Mucosa of descending colon (tissue), 3 donors: ENCODE measurements at regions not wholly inside any gene's neighbourhood (a gene's known extent, or its start where the extent isn't known, plus 50 kb on each side); places are given as distances from the start of the nearest gene placed in this dataset.

Experiments
- ATAC-seq: fragments of 200-7000 bp; cut with Tn5 transposase; one replicate; pipeline ENCODE4 v1.9.1; 2020; ENCODE audit warnings: mild to moderate bottlenecking, moderate library complexity
- DNase-seq, 3 donors: peaks; one replicate each; pipeline ENCODE4 v3.0.0-alpha.2; 2020
- H3K36me3 ChIP-seq: fragments of 200-600 bp; one replicate; pipeline ENCODE4 v1.8.0; 2021; ENCODE audit warnings: low read depth, mild to moderate bottlenecking
- H3K4me1 ChIP-seq: fragments of 200-600 bp; one replicate; pipeline ENCODE4 v1.8.0; 2021; ENCODE audit warnings: low read depth, mild to moderate bottlenecking
- H3K4me3 ChIP-seq: fragments of 200-600 bp; one replicate; pipeline ENCODE4 v1.8.0; 2021; ENCODE audit warnings: mild to moderate bottlenecking
- H3K9me3 ChIP-seq: fragments of 200-600 bp; one replicate; pipeline ENCODE4 v1.8.0; 2021; ENCODE audit warnings: mild to moderate bottlenecking
- CTCF ChIP-seq: fragments of 200-600 bp; IDR thresholded peaks from one replicate; pipeline ENCODE4 v1.8.0; 2022; ENCODE audit warnings: antibody characterized with exemption, mild to moderate bottlenecking
- intact Hi-C, 2 donors: fragments of 100-400 bp; cut with DNase I in 1 of 2; cut with micrococcal nuclease in 1 of 2; formaldehyde crosslinking; loops; one replicate each; pipeline versions ENCODE4 v1.11.0 to v1.11.1; 2022; cut with DNase I, micrococcal nuclease
- donor health status: DM: no; HTN: no; CAD: no; lungs with moderate emphysema.
- donor health status: DM: no; HTN: no; CAD: no.
- donor health status: DM: no; HTN: yes; CAD: no.

- no peaks in the 10 kb centered on the region for H3K4me1 ChIP-seq
- H3K36me3 ChIP-seq = no peaks in the 10 kb centered on the region
- peaks cover 34% of the 10 kb centered on the region for H3K9me3 ChIP-seq
- intact Hi-C loops = no loop called here
- DNase-seq (no peak), ATAC-seq (no peak)
- H3K4me3 ChIP-seq = no peak overlapping the region
- no peak for TF ChIP-seq CTCF
Observed at GRCh38 chr17:14886200-14886739, 378.9 kb downstream of the PMP22 start.

GRCh38 chr17:14882131-14882530, 383.0 kb downstream of the PMP22 start:
- intact Hi-C loops = no loop called here
- Histone ChIP-seq H3K4me1 (no peaks in the 10 kb centered on the region), H3K36me3 (no peaks in the 10 kb centered on the region), H3K4me3 (no peak overlapping the region), H3K9me3 (peaks cover 23% of the 10 kb centered on the region)
- no peak for TF ChIP-seq CTCF
- DNase-seq (no peak), ATAC-seq (no peak)

- no peak for TF ChIP-seq CTCF
- ATAC-seq (no peak), DNase-seq (no peak)
- no peak overlapping the region for H3K4me3 ChIP-seq
- intact Hi-C loops = no loop called here
- no peaks in the 10 kb centered on the region for H3K4me1 ChIP-seq
- H3K9me3 ChIP-seq = no peaks in the 10 kb centered on the region
- H3K36me3 ChIP-seq = no peaks in the 10 kb centered on the region
Observed at GRCh38 chr17:14875557-14876412, 389.3 kb downstream of the PMP22 start.

GRCh38 chr17:14873996-14874395, 391.1 kb downstream of the PMP22 start:
- ATAC-seq (no peak), DNase-seq (no peak)
- no peak overlapping the region for H3K4me3 ChIP-seq
- no peaks in the 10 kb centered on the region for H3K9me3 ChIP-seq
- TF ChIP-seq CTCF = no peak
- H3K4me1 ChIP-seq = no peaks in the 10 kb centered on the region
- no peaks in the 10 kb centered on the region for H3K36me3 ChIP-seq
- intact Hi-C loops = no loop called here

- Histone ChIP-seq H3K36me3 (no peaks in the 10 kb centered on the region), H3K4me1 (no peaks in the 10 kb centered on the region), H3K9me3 (no peaks in the 10 kb centered on the region), H3K4me3 (no peak overlapping the region)
- no peak for TF ChIP-seq CTCF
- intact Hi-C loops = no loop called here
- ATAC-seq (no peak), DNase-seq (no peak)
Observed at GRCh38 chr17:14873540-14873939, 391.6 kb downstream of the PMP22 start.
